ENCODE measurements at regions not wholly inside any gene's neighbourhood (a gene's known extent, or its start where the extent isn't known, plus 50 kb on each side); places are given as distances from the start of the nearest gene placed in this dataset.

GRCh38 chr20:51305316-51306052 is 237.0 kb downstream of the NFATC2 start:
- Histone ChIP-seq H3K36me3 (no peaks in the 10 kb centered on the region), H3K4me3 (no peak overlapping the region), H3K27me3 (no peaks in the 10 kb centered on the region), H3K27ac (no peak overlapping the region), H3K4me1 (ENCODE audit: low read depth) (peaks cover 18% of the 10 kb centered on the region), H3K9me3 (ENCODE audit: low read depth) (no peaks in the 10 kb centered on the region)
- no peak for DNase-seq (ENCODE audit: low read depth in 1 of 2, low spot score in 1 of 2)
- no peak for TF ChIP-seq CTCF (IDR thresholded peaks at IDR 0.05; ENCODE audit: low read depth, low read length)

- Histone ChIP-seq H3K27me3 (no peaks in the 10 kb centered on the region), H3K27ac (no peak overlapping the region), H3K4me3 (no peak overlapping the region), H3K9me3 (ENCODE audit: low read depth) (peaks cover 3% of the 10 kb centered on the region), H3K4me1 (ENCODE audit: low read depth) (peaks cover 18% of the 10 kb centered on the region), H3K36me3 (no peaks in the 10 kb centered on the region)
- no peak for TF ChIP-seq CTCF (IDR thresholded peaks at IDR 0.05; ENCODE audit: low read depth, low read length)
- no peak for DNase-seq (ENCODE audit: low read depth in 1 of 2, low spot score in 1 of 2)
Measured at GRCh38 chr20:51303731-51304670, 238.5 kb downstream of the NFATC2 start.

- Histone ChIP-seq H3K27me3 (no peaks in the 10 kb centered on the region), H3K27ac (no peak overlapping the region), H3K4me1 (ENCODE audit: low read depth) (peaks cover 11% of the 10 kb centered on the region), H3K36me3 (no peaks in the 10 kb centered on the region), H3K4me3 (no peak overlapping the region), H3K9me3 (ENCODE audit: low read depth) (peaks cover 3% of the 10 kb centered on the region)
- no peak for TF ChIP-seq CTCF (IDR thresholded peaks at IDR 0.05; ENCODE audit: low read depth, low read length)
- no peak for DNase-seq (ENCODE audit: low read depth in 1 of 2, low spot score in 1 of 2)
Measured at GRCh38 chr20:51301026-51301425, 241.5 kb downstream of the NFATC2 start.

- H3K27me3 ChIP-seq: no peaks in the 10 kb centered on the region
- H3K9me3 ChIP-seq (ENCODE audit: low read depth): peaks cover 3% of the 10 kb centered on the region
- peaks cover 2% of the 10 kb centered on the region for H3K4me1 ChIP-seq (ENCODE audit: low read depth)
- TF ChIP-seq CTCF (IDR thresholded peaks at IDR 0.05; ENCODE audit: low read depth, low read length): no peak
- H3K27ac ChIP-seq: no peak overlapping the region
- no peak for DNase-seq (ENCODE audit: low read depth in 1 of 2, low spot score in 1 of 2)
- H3K4me3 ChIP-seq: no peak overlapping the region
- H3K36me3 ChIP-seq: no peaks in the 10 kb centered on the region
Measured at GRCh38 chr20:51300104-51300503, 242.4 kb downstream of the NFATC2 start.

GRCh38 chr20:51299413-51299812 is 243.1 kb downstream of the NFATC2 start:
- Histone ChIP-seq H3K27ac (no peak overlapping the region), H3K9me3 (ENCODE audit: low read depth) (peaks cover 3% of the 10 kb centered on the region), H3K4me3 (no peak overlapping the region), H3K36me3 (no peaks in the 10 kb centered on the region), H3K4me1 (ENCODE audit: low read depth) (no peaks in the 10 kb centered on the region), H3K27me3 (no peaks in the 10 kb centered on the region)
- TF ChIP-seq CTCF (IDR thresholded peaks at IDR 0.05; ENCODE audit: low read depth, low read length): no peak
- DNase-seq (ENCODE audit: low read depth in 1 of 2, low spot score in 1 of 2): no peak
